Endothelial cell (in vitro differentiated cells): ENCODE measurements at regions not wholly inside any gene's neighbourhood (a gene's known extent, or its start where the extent isn't known, plus 50 kb on each side); places are given as distances from the start of the nearest gene placed in this dataset.
"Not testable (repeated sequence)": the region's sequence is repeated elsewhere in the genome, so short reads cannot be mapped to it uniquely, and the experiment has no call there.

Experiments used
- DNase-seq: peaks from one replicate; pipeline ENCODE4 v3.0.0; 2021; ENCODE audit warnings: low spot score
- H3K27ac Mint-ChIP-seq: one replicate; pipeline ENCODE4 v1.8.0; 2021; ENCODE audit warnings: mixed read lengths, inconsistent platforms; ENCODE audit not compliant: unreplicated experiment
- H3K27me3 Mint-ChIP-seq: one replicate; pipeline ENCODE4 v1.8.0; 2021; ENCODE audit warnings: mild to moderate bottlenecking, moderate library complexity, mixed read lengths, inconsistent platforms; ENCODE audit not compliant: unreplicated experiment
- H3K36me3 Mint-ChIP-seq: one replicate; pipeline ENCODE4 v1.8.0; 2021; ENCODE audit warnings: mild to moderate bottlenecking, low read depth, mixed read lengths, inconsistent platforms; ENCODE audit not compliant: unreplicated experiment
- H3K4me1 Mint-ChIP-seq: one replicate; pipeline ENCODE4 v1.8.0; 2021; ENCODE audit warnings: mild to moderate bottlenecking, mixed read lengths, inconsistent platforms; ENCODE audit not compliant: unreplicated experiment
- H3K4me3 Mint-ChIP-seq: one replicate; pipeline ENCODE4 v1.8.0; 2021; ENCODE audit warnings: mild to moderate bottlenecking, mixed read lengths, inconsistent platforms; ENCODE audit not compliant: unreplicated experiment
- H3K9me3 Mint-ChIP-seq: one replicate; pipeline ENCODE4 v1.8.0; 2021; ENCODE audit warnings: mixed read lengths, inconsistent platforms; ENCODE audit not compliant: unreplicated experiment
- TF ChIP-seq, protein P1 (sequence below): fragments of 200-600 bp; sonication (generic); IDR thresholded peaks from one replicate; pipeline ENCODE4 v1.5.0; 2021; ENCODE audit warnings: antibody characterized with exemption; ENCODE audit not compliant: unreplicated experiment

DNA sequence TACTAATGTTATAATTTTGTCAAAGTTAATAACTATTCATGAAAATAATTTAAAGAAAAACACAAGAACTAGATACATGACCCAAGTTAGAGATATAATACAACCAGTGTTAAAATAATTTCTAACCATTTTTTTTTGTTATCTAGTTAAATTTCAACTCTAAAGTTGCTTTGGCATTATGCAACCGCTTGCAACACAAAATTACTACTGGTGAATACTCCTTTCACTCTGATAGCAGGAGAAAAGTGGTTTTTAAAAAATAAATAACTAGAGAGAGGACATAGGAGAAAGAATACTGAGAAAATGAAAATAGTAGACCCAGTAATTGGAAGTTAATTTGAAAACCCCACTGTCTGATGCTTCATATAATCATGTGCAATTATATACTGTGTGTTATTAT is 622.4 kb upstream of the GRIN3A start:
- Mint-ChIP-seq H3K36me3 (no peaks in the 10 kb centered on the region), H3K9me3 (peaks cover 19% of the 10 kb centered on the region), H3K27ac (no peak overlapping the region), H3K4me3 (no peak overlapping the region), H3K4me1 (no peaks in the 10 kb centered on the region), H3K27me3 (no peaks in the 10 kb centered on the region)
- DNase-seq, result no peak
- TF ChIP-seq, protein P1, sequence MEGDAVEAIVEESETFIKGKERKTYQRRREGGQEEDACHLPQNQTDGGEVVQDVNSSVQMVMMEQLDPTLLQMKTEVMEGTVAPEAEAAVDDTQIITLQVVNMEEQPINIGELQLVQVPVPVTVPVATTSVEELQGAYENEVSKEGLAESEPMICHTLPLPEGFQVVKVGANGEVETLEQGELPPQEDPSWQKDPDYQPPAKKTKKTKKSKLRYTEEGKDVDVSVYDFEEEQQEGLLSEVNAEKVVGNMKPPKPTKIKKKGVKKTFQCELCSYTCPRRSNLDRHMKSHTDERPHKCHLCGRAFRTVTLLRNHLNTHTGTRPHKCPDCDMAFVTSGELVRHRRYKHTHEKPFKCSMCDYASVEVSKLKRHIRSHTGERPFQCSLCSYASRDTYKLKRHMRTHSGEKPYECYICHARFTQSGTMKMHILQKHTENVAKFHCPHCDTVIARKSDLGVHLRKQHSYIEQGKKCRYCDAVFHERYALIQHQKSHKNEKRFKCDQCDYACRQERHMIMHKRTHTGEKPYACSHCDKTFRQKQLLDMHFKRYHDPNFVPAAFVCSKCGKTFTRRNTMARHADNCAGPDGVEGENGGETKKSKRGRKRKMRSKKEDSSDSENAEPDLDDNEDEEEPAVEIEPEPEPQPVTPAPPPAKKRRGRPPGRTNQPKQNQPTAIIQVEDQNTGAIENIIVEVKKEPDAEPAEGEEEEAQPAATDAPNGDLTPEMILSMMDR, result no peak

DNA sequence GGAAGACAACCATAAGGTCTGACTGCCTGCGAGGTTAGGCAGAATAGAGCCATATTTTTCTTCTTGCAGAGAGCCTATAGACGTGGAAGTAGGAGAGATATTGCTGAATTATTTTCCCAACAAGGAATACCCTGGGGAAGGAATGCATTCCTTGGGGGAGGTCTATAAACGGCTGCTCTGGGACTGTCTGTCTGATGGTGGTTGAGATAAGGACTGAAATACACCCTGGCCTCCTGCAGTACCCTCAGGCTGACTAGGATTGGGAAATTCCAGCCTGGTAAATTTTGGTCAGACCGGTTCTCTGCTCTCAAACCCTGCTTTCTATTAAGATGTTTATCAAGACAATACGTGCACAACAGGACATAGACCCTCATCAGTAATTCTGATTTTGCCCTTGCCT is 617.5 kb upstream of the GRIN3A start:
- no peak overlapping the region for H3K4me3 Mint-ChIP-seq
- H3K9me3 Mint-ChIP-seq, result peaks cover 18% of the 10 kb centered on the region
- no peaks in the 10 kb centered on the region for H3K36me3 Mint-ChIP-seq
- DNase-seq, result no peak
- TF ChIP-seq, protein P1, result no peak
- no peaks in the 10 kb centered on the region for H3K27me3 Mint-ChIP-seq
- H3K4me1 Mint-ChIP-seq, result no peaks in the 10 kb centered on the region
- no peak overlapping the region for H3K27ac Mint-ChIP-seq

DNA sequence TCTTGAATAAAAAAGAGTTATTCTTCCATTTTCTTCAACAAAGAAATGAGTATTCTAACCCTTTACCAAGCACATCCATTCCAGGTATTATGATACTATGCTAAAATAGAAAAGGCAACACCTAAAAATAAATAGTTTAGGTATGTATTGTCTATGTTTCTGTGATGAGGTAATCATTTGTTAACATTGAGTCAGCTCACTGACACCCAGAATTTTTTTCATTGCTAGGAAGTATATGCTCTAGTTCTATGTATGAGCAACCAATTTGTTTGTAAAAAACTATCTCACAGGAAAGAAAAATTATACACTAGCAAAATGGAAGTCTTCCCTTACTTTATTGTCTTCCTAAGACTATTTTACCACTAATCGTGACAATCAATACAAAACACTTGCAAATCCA is 615.6 kb upstream of the GRIN3A start:
- Mint-ChIP-seq H3K9me3 (peaks cover 28% of the 10 kb centered on the region), H3K27me3 (peaks cover 2% of the 10 kb centered on the region), H3K27ac (no peak overlapping the region), H3K36me3 (no peaks in the 10 kb centered on the region), H3K4me1 (no peaks in the 10 kb centered on the region), H3K4me3 (no peak overlapping the region)
- TF ChIP-seq, protein P1, result no peak
- DNase-seq, result no peak

- not testable (repeated sequence) for H3K9me3 Mint-ChIP-seq, DNase-seq, H3K27me3 Mint-ChIP-seq, H3K4me1 Mint-ChIP-seq, H3K27ac Mint-ChIP-seq, H3K4me3 Mint-ChIP-seq, H3K36me3 Mint-ChIP-seq
Observed at GRCh38 chr9:102337471-102337870, 599.0 kb upstream of the GRIN3A start.

GRCh38 chr9:102309379-102309778 is 570.9 kb upstream of the GRIN3A start:
- DNase-seq, result no peak
- Mint-ChIP-seq H3K27ac (no peak overlapping the region), H3K4me3 (no peak overlapping the region), H3K36me3 (no peaks in the 10 kb centered on the region), H3K4me1 (no peaks in the 10 kb centered on the region), H3K27me3 (peaks cover 5% of the 10 kb centered on the region), H3K9me3 (peaks cover 24% of the 10 kb centered on the region)
- TF ChIP-seq, protein P1, result no peak

DNA sequence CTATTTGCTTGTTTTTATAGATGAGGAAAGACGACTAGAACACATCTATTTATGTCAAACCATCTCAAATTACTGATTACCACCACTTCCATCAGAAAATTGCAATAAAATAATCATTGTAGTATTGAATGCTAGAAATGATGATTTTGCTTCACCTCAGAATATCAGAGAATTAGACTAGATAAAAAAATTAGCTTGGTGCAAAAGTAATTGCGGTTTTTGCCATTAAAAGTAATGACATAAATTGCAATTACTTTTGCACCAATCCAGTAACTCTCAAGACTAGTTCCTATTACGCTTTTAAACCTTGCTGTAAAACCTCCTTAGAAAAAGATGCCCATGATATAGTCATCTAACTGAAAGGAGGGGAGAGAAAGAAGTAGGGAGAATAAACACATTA is 556.7 kb upstream of the GRIN3A start:
- TF ChIP-seq, protein P1, result no peak
- Mint-ChIP-seq H3K9me3 (peaks cover 9% of the 10 kb centered on the region), H3K4me1 (no peaks in the 10 kb centered on the region), H3K27me3 (peaks cover 2% of the 10 kb centered on the region), H3K36me3 (peaks cover 4% of the 10 kb centered on the region), H3K4me3 (no peak overlapping the region), H3K27ac (no peak overlapping the region)
- no peak for DNase-seq
